ENCODE measurements at regions not wholly inside any gene's neighbourhood (a gene's known extent, or its start where the extent isn't known, plus 50 kb on each side); places are given as distances from the start of the nearest gene placed in this dataset.

DNA sequence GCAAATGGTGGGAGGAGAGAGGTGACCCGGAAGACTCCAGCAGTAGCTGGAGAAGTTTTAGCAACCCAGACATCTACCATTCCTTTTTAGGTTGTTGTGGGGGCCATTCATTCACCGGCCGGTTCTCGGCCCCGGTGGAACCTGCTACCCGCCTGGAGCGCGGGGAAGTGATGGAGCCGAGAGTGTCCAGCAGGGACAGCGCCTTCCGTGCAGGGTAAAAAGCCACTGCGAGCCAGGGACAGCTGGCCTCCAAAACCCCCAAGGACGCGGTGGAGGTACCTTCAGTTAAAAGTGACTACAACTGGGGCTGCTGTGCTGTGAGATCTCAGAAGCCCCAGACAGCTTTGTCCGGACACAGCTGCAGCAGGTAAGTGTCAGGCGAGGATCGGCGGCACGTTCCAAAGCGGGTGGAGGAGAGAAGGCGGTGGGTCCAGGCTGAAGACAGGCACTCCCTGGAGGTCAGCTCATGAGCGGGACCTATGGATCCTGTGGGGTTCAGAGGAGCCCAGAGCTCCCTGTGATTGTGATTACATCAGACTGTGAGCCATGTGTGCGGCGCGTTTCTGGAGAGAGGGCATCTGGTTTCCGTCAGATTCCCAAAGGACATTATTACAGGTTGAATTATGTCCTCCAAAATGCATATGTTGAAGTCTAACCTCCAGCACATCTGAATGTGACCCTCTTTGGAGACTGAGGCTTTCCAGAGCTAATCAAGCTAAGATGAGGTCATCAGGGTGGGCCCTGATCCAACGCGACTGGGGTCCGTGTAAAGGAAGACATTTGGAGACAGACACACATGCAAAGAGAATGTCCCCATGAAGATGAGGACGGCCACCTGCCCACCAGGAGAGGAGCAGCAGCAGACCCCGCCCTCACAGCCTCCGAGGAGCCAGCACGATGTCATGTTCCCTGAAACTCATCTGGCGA is 276.3 kb downstream of the EIPR1 start:
- TF ChIP-seq EZH2 (IDR thresholded peaks at IDR 0.05; ENCODE audit: low read length, missing control alignments): no peak
- TF ChIP-seq, protein P1, sequence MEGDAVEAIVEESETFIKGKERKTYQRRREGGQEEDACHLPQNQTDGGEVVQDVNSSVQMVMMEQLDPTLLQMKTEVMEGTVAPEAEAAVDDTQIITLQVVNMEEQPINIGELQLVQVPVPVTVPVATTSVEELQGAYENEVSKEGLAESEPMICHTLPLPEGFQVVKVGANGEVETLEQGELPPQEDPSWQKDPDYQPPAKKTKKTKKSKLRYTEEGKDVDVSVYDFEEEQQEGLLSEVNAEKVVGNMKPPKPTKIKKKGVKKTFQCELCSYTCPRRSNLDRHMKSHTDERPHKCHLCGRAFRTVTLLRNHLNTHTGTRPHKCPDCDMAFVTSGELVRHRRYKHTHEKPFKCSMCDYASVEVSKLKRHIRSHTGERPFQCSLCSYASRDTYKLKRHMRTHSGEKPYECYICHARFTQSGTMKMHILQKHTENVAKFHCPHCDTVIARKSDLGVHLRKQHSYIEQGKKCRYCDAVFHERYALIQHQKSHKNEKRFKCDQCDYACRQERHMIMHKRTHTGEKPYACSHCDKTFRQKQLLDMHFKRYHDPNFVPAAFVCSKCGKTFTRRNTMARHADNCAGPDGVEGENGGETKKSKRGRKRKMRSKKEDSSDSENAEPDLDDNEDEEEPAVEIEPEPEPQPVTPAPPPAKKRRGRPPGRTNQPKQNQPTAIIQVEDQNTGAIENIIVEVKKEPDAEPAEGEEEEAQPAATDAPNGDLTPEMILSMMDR (conservative IDR thresholded peaks at IDR 0.05 in 1 of 2, IDR thresholded peaks at IDR 0.05 in 1 of 2; ENCODE audit: low read depth in 1 of 2, low read length in 2 of 2): no peak

Data from fibroblast of lung (primary cell).